NCI-H510A (cell line): ENCODE measurements at regions not wholly inside any gene's neighbourhood (a gene's known extent, or its start where the extent isn't known, plus 50 kb on each side); places are given as distances from the start of the nearest gene placed in this dataset.

Experiments
- DNase-seq: peaks from one replicate; lab custom pipeline; 2025; lab: John Stamatoyannopoulos, UW

DNA sequence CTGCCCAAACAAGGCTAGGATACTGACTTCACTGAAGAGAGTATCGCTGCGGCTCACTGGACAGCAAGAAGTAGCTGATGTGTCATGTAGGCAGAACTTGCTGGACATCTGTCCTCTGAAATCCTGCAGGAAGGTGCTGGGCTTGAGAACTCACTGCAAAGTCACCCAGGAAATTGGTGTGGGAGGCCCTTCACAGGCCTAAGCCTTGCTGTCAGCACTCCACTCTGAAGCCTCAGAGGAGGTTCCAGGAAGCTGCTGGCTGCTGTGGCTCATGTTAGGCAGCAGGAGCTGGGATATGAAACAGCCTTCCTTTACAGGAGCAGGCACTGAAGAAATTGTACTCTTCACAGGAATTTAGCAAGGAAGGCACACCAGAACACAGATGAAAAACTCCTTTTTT is 88.3 kb upstream of the CCDC68 start:
- DNase-seq: no peak

GRCh38 chr18:55041366-55041765 is 82.1 kb upstream of the CCDC68 start:
- DNase-seq: no peak

DNA sequence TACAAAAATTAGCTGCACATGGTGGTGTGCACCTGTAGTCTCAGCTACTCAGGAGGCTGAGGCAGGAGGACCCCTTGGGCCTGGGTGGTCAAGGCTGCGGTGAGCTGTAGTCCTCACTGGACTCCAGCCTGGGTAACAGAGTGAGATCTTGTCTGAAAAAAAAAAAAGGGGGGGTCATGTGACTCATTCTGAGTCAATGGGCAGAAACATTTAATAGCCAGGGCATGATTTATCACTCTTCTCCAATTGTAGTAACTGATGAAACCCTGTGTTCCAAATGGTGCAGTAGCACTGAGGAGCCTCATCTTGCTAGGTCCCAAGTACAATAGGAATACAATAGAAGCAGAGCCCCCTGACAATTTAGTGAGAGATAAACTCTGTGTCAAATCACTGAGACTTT is 78.9 kb upstream of the CCDC68 start:
- no peak for DNase-seq

- no peak for DNase-seq
Measured at GRCh38 chr18:55034742-55035141, 75.5 kb upstream of the CCDC68 start.

GRCh38 chr18:55031979-55032378 is 72.7 kb upstream of the CCDC68 start:
- no peak for DNase-seq

- no peak for DNase-seq
Measured at GRCh38 chr18:55031576-55031975, 72.3 kb upstream of the CCDC68 start.

DNA sequence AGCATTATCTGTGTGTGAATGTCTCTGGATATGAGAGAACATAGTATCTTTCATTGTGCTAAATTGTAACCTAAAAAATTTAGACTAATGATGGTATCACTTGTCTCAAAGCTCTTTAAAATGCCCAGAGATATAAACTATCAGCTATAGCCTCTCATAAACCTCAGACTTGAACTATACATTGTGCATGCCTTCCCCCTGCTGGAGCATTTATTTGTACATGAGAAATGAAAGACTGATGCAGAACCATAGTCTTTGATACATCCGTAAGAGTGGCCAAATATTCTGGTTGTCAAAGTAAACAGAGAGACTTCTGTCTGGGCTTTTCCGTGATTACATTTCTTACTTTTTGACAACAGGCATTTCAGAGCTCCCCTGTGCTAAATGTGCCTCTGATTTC is 71.9 kb upstream of the CCDC68 start:
- DNase-seq: no peak

DNA sequence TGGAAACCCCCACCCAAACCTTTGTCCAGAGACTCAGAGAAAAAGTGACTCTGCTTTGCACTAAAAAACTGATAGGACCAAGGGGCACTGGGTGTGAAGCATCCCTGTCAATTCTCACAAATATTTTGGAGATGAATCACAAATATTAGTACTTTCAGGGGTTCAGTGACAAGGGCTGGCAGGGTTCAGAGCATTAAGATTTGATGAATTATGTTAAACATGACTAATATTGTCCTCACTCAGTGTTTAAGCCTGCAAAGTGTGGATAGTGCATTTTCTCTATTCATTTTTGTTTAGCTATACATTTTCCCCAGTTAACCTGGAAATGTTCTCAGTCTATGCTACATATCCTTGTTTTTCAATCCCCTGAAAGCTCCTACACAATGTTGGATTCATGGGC is 65.3 kb upstream of the CCDC68 start:
- no peak for DNase-seq

DNA sequence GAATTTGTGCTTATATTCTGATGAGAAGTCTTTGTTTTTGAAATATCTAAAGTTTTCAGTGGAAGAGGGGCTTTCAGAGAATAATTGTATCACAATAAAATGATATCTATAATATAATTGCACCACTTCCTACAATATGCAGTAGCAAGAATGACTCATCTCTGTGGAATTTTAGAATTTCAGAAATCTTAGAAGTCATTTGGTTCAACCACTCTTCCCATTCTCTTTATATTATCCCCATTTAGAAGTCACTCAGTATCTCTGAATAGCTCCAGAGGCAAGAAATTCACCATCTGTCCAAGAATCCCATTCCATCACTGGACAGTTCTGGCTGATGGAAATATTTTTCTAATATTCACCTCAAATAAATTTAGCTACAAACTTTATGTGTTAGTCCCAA is 59.3 kb upstream of the CCDC68 start:
- DNase-seq: no peak

DNA sequence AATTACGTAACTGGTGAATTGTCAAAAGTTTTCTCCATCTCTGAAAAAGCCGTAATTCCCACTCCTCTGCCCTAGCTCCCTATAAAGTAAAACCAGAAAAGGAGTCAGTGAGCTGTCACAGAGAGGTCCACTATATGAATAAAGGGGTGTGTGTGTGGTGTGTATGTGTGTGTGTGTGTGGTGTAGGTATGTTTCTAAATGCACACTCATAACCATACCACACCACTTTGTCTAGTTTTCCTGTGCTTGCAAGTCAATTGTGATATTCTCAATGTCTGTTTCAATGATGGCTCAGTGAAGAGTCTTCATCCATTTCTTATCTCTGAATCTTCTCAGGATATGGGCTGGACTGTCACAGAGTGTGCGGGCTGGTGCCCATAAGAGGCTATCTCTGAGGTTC is 54.8 kb upstream of the CCDC68 start:
- no peak for DNase-seq

GRCh38 chr18:55013685-55014084 is 54.4 kb upstream of the CCDC68 start:
- DNase-seq: no peak

DNA sequence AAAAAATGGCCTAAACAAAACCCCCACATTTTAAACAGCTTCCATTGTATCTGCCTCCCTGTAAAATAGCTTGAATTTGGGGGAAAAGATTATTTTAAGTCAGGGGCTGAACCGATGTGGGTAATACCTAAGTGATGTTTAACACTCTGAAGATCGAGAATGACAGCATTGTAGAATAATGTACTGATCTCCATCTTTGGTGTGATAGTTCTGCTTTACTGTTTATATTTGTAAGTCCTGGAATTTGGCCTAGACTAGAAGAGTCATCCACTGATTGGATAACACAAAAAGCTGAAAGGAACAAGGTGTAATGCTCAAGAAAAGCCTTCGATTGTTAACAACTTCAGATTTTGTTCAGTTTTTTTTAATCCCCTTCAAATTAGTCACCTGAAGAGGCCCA is 53.8 kb upstream of the CCDC68 start:
- no peak for DNase-seq

DNA sequence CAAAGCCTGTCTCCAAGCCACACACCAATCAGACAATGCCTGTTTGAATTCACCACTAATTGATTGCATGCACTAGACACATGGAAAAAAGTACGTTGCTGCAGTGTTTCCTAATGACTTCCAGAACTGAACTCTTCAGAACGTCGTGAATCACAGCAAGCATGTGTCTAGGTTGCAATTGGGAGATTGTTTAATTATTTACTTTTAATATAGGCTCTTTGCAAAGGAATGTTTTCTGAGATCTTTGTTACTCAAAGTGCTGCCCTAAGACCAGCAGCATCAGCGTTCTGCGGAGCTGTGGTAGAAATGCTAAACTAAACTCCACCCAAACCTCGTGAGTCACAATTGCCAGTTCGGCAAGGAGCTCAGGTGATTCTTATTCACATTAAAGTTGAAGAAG is 52.7 kb upstream of the CCDC68 start:
- DNase-seq: no peak
